HG03565 (cell line): ENCODE measurements at regions not wholly inside any gene's neighbourhood (a gene's known extent, or its start where the extent isn't known, plus 50 kb on each side); places are given as distances from the start of the nearest gene placed in this dataset.
"Not testable (repeated sequence)": the region's sequence is repeated elsewhere in the genome, so short reads cannot be mapped to it uniquely, and the experiment has no call there.

Experiments used
- ATAC-seq: cut with Tn5 transposase; IDR thresholded peaks from one replicate; pipeline ENCODE4 v1.9.1; 2021; ENCODE audit warnings: mild to moderate bottlenecking, moderate library complexity; ENCODE audit not compliant: unreplicated experiment

DNA sequence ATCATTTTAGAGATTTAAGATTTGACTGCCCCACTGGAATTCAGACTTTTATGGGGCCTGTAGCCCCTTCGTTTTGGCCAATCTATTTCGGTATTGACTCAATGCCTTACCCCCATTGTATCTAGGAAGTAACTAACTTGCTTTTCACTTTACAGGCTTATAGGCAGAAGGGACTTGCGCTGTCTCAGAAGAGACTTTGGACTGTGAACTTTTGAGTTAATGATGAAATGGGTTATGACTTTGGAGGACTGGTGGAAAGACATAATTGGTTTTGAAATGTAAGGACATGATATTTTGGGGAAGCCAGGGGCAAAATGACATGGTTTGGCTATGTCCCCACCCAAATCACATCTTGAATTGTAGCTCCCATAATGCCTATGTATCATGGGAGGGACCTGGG lies 463.0 kb upstream of the KLHL1 start:
- ATAC-seq = no peak

DNA sequence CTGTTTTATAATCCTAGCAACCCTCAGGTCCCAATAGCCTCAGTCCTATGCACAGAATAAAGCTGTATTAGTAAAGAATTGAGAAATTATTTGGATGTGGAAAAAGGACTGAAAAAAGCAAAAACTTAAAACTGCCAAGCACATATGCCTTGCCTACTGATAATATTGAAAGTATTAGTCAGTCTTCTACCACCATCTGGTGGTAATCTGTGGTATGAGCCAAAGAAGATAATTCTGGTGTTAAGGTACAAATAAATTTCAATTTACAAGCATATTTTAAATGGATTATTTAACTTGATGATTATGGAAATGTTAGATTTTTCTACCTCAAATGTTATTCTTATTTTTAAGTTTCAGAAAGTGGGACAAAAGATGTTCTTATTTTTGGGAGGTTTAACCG lies 460.3 kb upstream of the KLHL1 start:
- peak; percentile 90 for ATAC-seq

DNA sequence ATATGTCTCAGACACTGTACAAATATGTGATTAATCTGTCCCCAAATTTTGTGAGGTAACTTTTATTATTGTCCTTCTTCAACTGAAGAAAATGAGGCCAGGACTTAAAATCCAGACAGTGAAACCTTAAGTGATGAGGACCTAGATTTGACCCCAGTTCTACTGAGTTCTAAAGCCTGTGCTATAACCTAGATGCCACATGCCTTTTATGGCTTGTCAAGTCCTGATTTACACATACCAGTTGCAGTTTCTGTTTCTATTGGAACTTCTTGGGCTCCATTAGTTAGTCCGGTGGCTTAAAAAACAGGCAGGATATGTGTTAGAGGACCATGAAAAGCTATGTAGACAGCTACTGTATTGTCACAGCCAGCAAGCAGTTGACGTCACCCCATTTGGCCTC lies 436.5 kb upstream of the KLHL1 start:
- ATAC-seq = no peak

DNA sequence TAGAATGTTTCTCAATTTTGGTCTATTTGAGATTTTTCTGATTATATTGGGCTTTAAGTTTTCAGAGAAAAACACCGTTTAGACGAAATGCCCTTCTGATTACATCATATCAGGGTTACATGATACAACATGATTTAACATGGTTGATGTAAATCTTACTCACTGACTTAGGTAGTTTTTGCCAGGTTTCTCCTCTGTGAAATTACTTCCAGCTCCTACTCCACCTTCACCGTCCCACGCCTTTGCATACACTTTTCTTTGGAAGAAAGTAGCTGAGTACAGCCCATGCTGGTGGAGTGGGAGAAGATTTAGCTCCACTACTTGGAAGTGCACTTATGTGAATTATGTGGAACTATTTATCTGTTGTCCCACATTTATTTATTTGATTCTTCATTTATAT lies 433.2 kb upstream of the KLHL1 start:
- ATAC-seq = no peak

DNA sequence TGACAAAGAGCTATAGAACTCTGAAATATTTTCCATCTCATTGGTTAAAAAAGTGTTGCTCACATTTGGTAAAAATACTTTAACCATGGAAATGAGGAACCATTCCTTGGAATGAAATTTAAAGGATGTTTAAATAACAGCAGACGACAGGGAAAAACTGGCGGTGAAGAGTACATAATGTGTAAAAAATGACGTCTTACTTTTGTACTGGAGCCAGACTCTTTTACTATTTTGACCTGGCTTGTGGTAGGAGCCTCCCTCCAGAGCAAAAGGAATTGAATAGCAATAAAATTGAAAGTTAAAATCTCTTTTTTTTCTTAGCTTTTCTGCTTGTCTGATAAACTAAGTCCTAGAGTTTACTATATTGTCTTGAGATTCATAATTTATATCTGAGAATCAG lies 426.2 kb upstream of the KLHL1 start:
- ATAC-seq = no peak

DNA sequence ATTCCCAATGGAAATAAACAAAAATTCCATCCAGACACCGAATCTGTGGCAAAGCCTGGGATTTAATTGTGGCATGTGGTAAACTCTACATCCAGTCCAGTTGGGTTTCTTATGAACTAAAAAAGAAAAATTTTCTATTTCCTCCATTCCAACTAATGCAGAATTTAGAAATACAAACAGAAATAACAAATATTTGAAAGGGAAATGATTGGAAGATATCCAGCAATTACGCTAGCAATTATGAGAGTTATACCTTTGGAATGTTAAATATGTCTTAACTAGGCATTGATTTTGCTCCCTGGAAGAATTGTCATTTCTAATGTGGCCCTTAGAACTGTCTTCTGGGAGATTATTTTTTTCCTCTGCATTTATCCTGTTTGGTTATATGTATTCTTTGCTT lies 421.4 kb upstream of the KLHL1 start:
- no peak for ATAC-seq

DNA sequence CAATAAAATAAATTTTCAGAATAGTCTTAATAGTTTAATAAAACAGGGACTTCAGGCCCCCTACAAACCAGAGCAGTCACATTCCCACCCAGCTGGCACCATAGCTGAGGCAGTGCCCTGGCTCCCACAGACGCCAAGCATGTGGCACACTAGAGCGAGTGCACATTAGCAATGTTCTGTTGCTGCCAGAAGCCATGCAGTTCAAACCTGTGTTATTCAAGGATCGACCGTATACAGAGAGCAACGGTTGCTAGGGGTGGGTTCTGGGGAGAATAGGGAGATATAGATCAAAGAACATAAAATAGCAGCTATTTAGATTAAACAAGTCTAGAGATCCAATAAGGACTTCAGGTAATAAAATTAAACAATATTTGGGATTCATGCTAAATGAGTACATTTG lies 419.3 kb upstream of the KLHL1 start:
- ATAC-seq = no peak

DNA sequence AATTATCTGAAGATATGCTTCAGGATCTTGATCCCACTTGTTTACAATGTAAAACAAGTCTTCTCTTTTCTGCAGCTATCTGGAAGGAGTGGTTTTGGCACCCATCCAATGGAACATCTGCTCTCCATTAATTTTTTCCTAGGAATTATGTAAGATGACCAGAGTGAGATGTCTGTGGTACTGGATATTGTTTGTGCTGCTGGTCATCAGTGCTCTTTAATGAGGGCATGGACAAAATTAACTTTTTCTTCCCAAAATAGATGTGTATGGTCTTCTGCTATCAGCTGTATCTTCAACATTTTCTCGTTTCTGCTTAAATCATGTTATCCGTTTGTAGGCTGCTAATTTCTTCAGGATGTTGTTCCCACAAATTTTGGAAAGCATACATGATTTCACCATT lies 415.4 kb upstream of the KLHL1 start:
- ATAC-seq = no peak

DNA sequence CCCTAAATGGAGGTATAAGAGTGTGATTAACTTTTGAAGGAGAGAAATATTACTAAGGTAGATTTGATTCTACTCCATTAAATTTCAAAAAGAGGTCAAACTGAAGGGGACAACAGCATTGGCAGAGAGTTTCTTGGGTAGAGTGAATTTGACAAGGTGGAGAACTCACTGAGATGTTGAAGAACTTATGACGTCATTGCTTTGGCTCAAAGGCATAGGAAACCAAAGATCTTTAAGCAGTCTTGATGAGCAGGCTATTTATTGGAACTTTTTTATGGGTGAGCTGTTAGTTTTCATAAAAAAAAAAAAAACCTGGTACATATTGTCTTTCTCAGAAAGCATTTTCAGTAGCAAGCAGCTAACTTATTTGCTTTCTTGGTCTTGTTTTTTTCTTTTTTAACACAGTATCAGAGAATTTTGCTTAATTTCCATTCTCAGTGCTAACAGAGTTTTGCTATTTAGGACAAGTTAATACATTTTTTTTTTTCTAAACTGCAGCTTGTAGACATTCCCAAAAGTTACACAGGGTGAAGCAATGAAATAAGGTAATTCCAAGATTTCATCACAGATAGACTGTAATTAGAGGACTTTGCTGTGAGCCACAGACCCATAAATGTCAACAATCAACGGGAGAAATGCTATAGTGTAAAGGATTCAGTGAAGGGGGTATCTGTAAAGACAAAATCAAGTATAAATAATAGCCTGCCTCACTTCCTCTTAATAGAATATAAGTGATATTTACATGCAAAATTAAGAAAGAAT lies 412.2 kb upstream of the KLHL1 start:
- no peak for ATAC-seq

DNA sequence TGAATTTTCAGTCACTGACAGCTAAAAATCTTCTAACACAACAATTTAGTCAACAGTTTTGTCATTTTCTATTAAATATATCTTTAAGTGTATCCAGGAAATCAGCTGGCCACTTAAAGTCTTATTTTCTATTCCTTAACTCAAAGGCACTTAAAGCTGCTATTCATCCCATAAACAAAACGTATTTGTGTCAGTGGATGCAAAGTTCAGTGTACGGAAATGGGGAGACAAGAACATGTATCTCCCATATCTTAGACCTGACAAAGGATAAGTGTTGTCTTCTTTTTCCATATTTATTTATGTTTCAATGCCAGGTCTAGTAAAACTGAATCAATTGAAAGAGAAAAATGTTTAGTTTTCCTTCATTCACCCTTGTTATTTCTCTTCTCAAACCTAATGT lies 409.8 kb upstream of the KLHL1 start:
- no peak for ATAC-seq

DNA sequence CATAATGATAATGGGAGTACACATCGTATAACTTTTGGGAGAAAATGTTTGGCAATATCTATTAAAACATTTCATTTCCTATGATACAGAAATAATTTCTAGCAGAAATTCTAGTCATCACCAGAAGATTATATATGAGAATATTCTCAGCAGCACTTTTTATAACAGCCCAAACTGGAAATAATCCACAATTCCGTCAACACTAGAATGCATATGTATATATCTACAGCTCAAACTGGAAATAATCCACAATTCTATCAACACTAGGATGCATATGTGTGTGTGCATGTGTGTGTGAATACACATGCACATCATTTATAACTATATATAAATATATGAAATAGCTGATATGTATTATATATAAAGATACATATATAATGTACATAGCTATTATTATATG lies 408.0 kb upstream of the KLHL1 start:
- no peak for ATAC-seq

DNA sequence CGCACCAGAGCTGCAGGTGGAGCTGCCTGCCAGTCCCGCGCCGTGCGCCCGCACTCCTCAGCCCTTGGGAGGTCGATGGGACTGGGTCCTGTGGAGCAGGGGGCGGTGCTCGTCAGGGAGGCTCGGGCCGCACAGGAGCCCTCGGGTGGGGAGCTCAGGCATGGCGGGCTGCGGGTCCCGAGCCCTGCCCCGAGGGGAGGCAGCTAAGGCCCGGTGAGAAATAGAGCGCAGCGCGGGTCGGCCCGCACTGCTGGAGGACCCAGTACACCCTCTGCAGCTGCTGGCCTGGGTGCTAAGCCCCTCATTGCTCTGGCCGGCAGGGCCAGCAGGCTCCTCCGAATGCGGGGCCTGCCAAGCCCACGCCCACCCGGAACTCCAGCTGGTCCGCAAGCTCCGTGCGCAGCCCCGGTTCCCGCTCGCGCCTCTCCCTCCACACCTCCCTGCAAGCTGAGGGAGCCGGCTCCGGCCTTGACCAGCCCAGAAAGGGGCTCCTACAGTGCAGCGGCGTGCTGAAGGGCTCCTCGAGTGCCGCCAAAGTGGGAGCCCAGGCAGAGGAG lies 403.7 kb upstream of the KLHL1 start:
- not testable (repeated sequence) for ATAC-seq

DNA sequence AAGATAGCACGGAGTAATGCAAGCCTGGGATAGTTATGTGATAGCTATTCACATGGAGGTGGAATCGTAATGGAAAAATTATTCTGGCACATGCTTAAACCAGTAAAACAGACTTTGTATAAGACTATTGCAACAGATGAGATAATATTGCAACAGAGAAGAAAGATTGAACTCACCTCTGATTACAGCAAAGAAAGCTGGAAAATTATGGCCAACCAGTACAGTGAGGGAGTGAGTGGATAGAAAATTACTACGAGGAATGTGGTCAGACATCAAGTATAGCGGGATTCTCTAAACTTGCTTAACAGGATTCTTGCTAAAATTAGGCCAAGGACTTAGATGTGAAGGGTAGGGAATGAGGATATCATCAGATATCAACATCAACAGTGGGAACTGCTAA lies 397.6 kb upstream of the KLHL1 start:
- no peak for ATAC-seq

DNA sequence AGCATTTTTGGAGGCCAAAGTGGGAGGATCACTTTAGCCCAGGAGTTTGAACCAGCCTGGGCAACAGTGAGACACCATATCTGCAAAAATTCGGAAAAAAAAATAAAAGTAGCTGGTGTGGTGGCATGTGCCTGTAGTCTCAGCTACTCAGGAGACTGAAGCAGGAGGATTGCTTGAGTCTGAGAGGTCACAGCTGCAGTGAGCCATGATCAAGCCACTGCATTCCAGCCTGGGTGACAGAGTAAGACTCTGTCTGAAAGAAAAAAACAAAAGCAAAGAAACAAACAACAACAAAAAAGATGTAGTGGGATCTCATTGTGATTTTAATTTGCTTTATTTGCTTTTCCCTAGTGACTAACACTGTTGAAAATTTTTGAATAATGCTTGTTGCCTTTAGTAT lies 394.7 kb upstream of the KLHL1 start:
- no peak for ATAC-seq

DNA sequence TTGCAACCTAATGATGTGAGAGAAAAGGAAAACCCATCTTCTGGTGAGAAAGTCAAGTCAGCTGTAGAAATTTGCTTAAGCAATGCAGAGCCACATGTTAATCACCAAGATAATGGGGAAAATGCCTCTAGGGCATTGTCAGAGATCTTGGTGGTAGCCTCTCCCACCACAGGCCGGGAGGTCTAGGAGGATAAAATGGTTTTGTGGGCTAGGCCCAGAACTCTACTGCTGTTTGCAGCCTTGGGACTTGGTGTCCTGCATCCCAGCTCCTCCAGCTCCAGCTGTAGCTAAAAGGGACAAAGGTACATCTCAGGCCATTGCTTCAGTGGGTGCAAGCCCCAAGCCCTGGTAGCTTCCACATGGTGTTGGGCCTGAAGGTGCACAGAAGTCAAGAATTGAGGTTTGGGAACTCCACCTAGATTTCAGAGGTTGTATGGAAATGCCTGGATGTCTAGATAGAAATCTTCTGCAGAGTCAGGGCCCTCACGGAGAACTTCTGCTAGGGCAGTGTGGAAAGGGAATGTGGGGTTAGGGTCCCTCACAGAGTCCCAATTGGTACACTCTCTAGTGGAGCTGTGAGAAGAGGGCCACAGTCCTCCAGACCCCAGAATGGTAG lies 382.2 kb upstream of the KLHL1 start:
- no peak for ATAC-seq

DNA sequence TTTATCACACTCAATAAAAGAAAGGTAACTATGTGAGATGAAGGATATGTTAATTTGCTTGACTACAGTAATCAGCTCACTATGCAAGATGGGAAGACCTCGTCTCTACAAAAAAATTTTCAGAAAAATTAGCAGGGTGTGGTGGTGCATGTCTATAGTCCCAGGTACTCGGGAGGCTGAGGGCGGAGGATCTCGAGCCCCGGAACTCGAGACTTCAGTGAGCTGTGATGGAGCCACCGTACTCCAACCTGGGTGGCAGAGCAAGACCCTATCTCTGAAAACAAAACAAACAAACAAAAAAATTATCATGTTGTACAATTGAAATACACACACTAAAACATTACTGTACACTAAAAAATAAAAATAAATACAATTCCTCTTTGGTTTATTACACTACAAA lies 376.7 kb upstream of the KLHL1 start:
- no peak for ATAC-seq

DNA sequence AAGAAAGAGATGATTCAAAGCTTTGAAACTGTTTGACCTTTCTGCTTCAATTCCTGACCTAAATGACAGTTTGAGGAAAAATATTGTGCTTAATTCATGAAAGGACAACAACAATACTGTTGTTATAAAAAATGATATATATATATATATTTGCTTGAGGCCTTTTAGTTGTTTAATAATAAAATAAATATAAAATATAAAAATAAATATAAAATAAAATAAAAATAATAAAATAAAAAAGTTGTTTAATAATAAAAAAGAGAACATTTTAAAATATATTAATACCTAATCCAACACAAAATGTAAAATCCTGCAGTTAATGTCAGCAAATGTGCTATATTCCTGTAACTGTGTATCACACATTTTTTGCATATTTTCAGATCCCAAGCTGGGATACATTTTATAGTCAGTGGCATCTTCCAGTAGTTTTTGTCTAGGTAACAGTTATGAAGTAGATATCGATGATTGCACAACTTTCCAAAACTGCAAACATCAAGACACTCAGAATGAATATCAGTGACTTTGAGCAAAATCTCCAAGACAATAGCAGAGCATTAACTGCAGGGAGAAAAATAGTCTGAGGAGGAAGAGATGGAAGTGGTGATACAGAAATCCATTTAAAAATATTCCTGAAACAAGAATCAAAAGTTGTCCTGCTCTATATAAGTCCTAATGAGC lies 375.5 kb upstream of the KLHL1 start:
- ATAC-seq = no peak

DNA sequence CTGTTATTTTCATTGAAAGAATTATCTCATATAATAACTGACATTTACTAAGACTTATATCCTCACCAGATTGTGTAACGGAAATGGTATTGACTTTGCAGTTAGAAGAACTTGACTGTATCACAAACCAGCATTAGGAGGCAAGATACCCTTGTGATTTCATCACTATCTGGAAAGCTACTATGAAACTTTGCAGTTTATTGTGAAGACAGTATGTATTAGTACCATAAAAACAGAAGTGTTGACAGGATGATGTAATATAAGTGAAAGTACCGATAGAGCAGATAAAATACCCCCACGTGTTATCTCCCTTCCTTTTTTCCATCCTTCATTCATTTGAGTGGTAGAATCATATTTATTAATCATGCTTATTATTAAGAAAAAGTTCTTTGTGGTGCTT lies 365.7 kb upstream of the KLHL1 start:
- ATAC-seq = no peak

DNA sequence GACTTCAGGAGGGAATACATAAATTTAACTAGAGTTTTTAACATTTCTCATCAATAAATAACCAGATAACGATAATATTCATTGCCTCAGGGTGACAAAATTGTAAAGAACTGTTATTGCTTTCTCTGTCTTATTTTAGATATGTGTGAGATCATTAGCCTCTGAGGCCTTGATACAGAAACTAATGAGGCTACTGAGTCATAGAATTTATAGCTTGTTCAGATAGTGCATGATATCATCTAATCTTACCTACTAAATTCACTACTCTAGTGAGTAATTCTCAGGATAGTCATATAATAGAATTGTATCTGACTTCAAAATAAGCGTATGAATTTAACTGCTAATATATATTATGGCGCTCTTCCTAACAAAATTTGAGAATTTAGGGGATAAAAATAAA lies 360.8 kb upstream of the KLHL1 start:
- no peak for ATAC-seq

DNA sequence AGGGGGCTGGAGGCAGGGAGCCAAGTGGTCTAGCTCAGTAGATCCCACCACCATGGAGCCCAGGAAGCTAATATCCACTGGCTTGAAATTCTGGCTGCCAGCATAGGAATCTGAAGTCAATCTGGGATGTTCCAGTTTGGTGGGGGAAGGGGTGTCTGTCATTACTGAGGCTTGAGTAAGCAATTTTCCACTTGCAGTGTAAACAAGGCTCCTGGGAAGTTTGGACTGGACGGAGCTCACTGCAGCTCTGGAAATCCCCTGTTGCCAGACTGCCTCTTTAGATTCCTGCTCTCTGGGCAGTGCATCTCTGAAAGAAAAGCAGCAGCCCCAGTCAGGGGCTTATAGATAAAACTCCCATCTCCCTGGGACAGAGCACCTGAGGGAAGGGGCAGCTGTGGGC lies 349.2 kb upstream of the KLHL1 start:
- ATAC-seq = no peak

DNA sequence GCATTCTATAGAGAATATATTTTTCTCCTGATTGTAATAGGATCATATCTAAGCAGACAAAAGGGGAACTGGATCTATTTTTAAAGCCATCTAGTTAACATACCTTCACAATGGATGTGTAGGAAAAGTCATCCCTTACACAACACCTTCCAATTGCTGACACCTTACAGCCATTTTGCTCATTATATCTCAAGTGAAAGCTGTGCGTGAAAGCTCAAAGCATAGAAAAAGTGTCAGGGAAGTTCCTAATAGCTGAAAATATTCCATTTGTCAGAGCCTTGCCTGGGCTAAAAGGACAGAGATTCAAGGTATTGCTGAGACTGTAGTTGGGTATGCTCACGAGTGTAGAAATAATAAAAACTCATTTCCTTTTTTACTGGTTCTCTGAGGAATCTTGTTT lies 340.6 kb upstream of the KLHL1 start:
- no peak for ATAC-seq

DNA sequence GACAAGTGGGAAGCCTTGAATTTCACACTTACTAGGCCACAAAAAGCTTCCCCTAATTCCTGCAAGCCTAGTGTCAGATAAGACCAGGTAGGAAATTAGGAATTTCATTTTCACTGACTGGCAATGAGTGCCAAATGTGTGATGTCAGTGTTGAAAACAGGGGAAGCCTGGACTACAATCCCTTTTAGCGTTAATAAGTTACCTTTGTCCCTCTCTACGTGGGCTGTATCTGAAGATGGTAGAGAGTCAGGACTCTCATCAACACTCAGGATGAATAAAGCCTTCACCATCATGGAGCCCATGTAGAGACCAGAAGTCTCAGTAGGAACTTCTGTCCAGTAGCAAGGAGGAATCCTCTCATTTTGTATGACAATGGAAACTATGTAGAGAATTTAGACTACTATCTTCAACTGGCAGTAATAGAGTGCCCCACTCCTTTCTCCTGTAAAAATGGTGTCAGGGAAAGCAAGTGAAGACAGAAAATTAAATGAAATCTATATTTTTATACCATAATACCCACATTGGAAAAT lies 324.1 kb upstream of the KLHL1 start:
- no peak for ATAC-seq
